Kidney (tissue), 13 donors: ENCODE measurements at regions not wholly inside any gene's neighbourhood (a gene's known extent, or its start where the extent isn't known, plus 50 kb on each side); places are given as distances from the start of the nearest gene placed in this dataset.

ENCODE experiments used
- DNase-seq, 5 donors: peaks; one replicate each; pipeline ENCODE4 v3.0.0-alpha.2; 2013 to 2020
- FAIRE-seq: peaks from 2 replicates; lab custom pipeline; 2012; peaks lifted over from hg19 to GRCh38; lab: Jason Lieb, UNC
- H3K27ac ChIP-seq, 2 donors: one replicate each; pipeline ENCODE4 v1.7.0; 2013; ENCODE audit warnings: low read depth in 2 of 2, low read length in 2 of 2, inconsistent platforms in 1 of 2
- H3K27me3 ChIP-seq: one replicate; pipeline ENCODE4 v1.7.1; 2013; ENCODE audit warnings: low read length, inconsistent platforms; ENCODE audit not compliant: control insufficient read depth, insufficient read depth
- H3K36me3 ChIP-seq, 3 donors: one replicate each; pipeline versions ENCODE4 v1.7.0 to v1.7.1; 2013; ENCODE audit warnings: low read length in 3 of 3, control low read depth in 1 of 3, inconsistent platforms in 1 of 3; ENCODE audit not compliant: insufficient read depth in 3 of 3, control insufficient read depth in 2 of 3
- H3K4me1 ChIP-seq, 3 donors: one replicate each; pipeline versions ENCODE4 v1.7.0 to v1.7.1; 2013; ENCODE audit warnings: low read length in 3 of 3, inconsistent platforms in 1 of 3, low read depth in 1 of 3; ENCODE audit not compliant: control insufficient read depth in 2 of 3, insufficient read depth in 2 of 3
- H3K4me3 ChIP-seq, 3 donors: one replicate each; pipeline versions ENCODE4 v1.7.0 to v1.8.1; 2013; ENCODE audit warnings: low read length in 3 of 3, control low read depth in 1 of 3, inconsistent platforms in 1 of 3
- H3K9ac ChIP-seq, 3 donors: one replicate each; pipeline versions ENCODE4 v1.7.0 to v1.7.1; 2013; ENCODE audit warnings: low read length in 3 of 3, control low read depth in 1 of 3, inconsistent platforms in 1 of 3
- H3K9me3 ChIP-seq, 3 donors: one replicate each; pipeline versions ENCODE4 v1.7.0 to v1.7.1; 2013; ENCODE audit warnings: low read length in 3 of 3, control low read depth in 1 of 3, inconsistent platforms in 1 of 3; ENCODE audit not compliant: control insufficient read depth in 2 of 3, insufficient read depth in 1 of 3
- intact Hi-C: fragments of 100-400 bp; cut with DNase I; formaldehyde crosslinking; loops from one replicate; pipeline ENCODE4 v1.11.1; 2022
- TF ChIP-seq, protein P1 (sequence below): IDR thresholded peaks from 3 replicates; pipeline ENCODE4 v1.5.1; 2012; ENCODE audit warnings: mild to moderate bottlenecking, moderate library complexity, borderline replicate concordance; ENCODE audit not compliant: insufficient read depth; ENCODE audit errors: extremely low read depth
- donor health status: control.
- donor health status: control.
- donor health status: control.
- donor health status: control.
- donor health status: control.
- donor health status: DM: yes; HTN: yes; CAD: no.
- donor health status: Normal renal cell carcinoma (clear cell type).

DNA sequence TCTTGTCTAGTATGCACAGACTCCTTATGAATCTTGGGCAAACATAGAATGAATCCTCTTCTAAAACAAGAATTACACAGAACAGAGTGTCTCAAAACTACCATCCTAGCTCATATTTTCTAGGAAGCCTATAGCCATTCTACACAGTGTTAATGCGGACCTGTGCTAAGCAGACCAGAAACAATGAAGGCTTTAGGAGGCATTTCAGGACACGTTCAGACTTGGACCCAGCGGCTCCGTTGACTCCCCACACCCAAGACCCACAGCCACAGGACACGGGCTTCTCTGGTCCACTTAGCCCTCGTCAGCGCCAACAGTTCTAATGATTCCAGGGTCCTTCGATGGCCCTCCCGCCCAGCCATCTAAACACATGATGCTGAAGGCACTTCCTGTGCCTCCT, 182.2 kb downstream of the BCL11A start:
- H3K36me3 ChIP-seq, result no peaks in the 10 kb centered on the region
- DNase-seq, result no peak
- intact Hi-C loops, result no loop called here
- no peak overlapping the region for H3K27ac ChIP-seq
- no peaks in the 10 kb centered on the region for H3K9me3 ChIP-seq
- H3K4me1 ChIP-seq, result no peaks in the 10 kb centered on the region
- no peak overlapping the region for H3K9ac ChIP-seq
- no peak overlapping the region for H3K4me3 ChIP-seq
- FAIRE-seq, result no peak
- H3K27me3 ChIP-seq, result no peaks in the 10 kb centered on the region
- TF ChIP-seq, protein P1, sequence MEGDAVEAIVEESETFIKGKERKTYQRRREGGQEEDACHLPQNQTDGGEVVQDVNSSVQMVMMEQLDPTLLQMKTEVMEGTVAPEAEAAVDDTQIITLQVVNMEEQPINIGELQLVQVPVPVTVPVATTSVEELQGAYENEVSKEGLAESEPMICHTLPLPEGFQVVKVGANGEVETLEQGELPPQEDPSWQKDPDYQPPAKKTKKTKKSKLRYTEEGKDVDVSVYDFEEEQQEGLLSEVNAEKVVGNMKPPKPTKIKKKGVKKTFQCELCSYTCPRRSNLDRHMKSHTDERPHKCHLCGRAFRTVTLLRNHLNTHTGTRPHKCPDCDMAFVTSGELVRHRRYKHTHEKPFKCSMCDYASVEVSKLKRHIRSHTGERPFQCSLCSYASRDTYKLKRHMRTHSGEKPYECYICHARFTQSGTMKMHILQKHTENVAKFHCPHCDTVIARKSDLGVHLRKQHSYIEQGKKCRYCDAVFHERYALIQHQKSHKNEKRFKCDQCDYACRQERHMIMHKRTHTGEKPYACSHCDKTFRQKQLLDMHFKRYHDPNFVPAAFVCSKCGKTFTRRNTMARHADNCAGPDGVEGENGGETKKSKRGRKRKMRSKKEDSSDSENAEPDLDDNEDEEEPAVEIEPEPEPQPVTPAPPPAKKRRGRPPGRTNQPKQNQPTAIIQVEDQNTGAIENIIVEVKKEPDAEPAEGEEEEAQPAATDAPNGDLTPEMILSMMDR, result no peak

DNA sequence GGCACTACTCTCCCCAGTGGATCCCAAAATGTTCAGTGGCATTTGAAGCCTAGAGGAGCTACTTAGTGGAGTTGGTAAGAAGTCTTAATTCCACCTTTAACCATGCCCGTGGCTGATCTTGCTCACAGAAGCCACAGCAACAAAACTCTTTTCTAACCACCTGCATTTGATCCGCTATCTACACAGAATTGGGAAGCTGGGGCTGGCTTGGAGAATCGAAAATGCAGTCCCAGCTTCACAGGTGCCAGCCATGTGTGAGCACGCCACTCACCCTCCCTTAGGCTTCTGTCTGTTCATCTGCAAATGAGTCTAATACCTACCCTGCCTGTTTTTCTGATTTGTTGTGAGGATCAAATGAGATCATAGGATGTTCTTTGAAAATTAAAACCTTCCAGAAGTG, 182.6 kb downstream of the BCL11A start:
- no peak for DNase-seq
- Histone ChIP-seq H3K36me3 (no peaks in the 10 kb centered on the region), H3K9me3 (no peaks in the 10 kb centered on the region), H3K27ac (no peak overlapping the region), H3K4me3 (no peak overlapping the region), H3K9ac (no peak overlapping the region), H3K4me1 (no peaks in the 10 kb centered on the region), H3K27me3 (no peaks in the 10 kb centered on the region)
- intact Hi-C loops, result no loop called here
- FAIRE-seq, result no peak
- TF ChIP-seq, protein P1, result no peak

DNA sequence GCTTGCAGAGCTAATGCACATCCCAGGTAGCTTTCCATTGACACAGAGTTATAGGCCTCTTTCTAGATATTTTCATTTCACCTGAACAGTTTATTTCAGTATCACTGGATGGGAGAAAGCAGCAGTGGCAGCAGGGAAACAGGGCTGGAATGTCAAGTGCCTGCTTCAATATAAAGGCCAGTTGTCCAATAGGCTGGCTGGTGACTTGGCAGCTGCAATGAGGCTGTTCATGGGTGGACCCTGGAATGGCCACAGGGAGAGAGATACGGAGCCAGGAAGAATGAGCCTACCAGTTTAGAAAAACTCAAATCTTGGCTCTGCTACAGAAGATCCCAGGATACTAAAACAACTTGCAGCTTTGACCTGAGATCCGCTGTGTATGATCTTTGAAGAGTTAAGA, 185.0 kb downstream of the BCL11A start:
- TF ChIP-seq, protein P1, result no peak
- Histone ChIP-seq H3K9ac (no peak overlapping the region), H3K27ac (no peak overlapping the region), H3K27me3 (no peaks in the 10 kb centered on the region), H3K36me3 (no peaks in the 10 kb centered on the region), H3K4me3 (no peak overlapping the region), H3K4me1 (no peaks in the 10 kb centered on the region), H3K9me3 (no peaks in the 10 kb centered on the region)
- DNase-seq, result no peak
- intact Hi-C loops, result no loop called here
- FAIRE-seq, result no peak

DNA sequence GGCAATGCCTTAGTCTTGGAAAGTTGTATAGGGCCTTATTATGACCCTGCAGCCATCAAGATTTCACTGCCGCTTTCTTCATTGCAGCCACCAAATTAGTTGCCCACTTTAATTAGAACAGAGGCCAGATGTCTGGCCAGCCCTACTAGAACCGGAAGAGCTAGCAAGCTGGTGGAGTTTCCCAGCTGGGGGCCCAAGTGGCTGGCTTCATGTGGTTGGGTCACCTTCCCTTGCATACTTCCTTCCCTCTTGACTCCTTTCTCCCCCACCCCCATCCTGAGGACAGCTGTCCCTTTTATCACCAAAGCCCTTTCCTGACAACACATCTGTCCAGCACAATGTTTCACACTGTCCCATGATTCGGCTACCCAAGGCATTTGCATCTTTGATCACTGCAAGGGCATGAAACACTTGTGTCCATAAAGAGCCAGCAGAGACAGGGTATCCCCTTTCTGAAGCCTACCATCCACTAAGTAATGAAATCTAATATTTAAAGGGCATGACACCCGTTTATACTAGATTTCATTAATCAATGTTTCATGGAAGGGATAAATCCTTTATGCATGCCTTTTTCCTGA, 187.2 kb downstream of the BCL11A start:
- TF ChIP-seq, protein P1, result no peak
- Histone ChIP-seq H3K27ac (no peak overlapping the region), H3K27me3 (no peaks in the 10 kb centered on the region), H3K9me3 (no peaks in the 10 kb centered on the region), H3K9ac (no peak overlapping the region), H3K4me1 (no peaks in the 10 kb centered on the region), H3K4me3 (no peak overlapping the region), H3K36me3 (no peaks in the 10 kb centered on the region)
- FAIRE-seq, result no peak
- DNase-seq, result peak in 1 of 5 donors; percentile 51
- intact Hi-C loops, result no loop called here
